Vagina (tissue), 2 donors: ENCODE measurements at regions not wholly inside any gene's neighbourhood (a gene's known extent, or its start where the extent isn't known, plus 50 kb on each side); places are given as distances from the start of the nearest gene placed in this dataset.
"Not testable (repeated sequence)": the region's sequence is repeated elsewhere in the genome, so short reads cannot be mapped to it uniquely, and the experiment has no call there.

Experiments used
- DNase-seq, 2 donors: peaks; one replicate each; pipeline ENCODE4 v3.0.0-alpha.2; 2017; ENCODE audit errors: extremely low spot score in 2 of 2
- H3K27ac ChIP-seq: fragments of 200-600 bp; sonication (generic); one replicate; pipeline ENCODE4 v1.5.1; 2019
- H3K27me3 ChIP-seq: fragments of 200-600 bp; sonication (generic); one replicate; pipeline ENCODE4 v1.5.1; 2019
- H3K36me3 ChIP-seq, 2 donors: fragments of 200-600 bp; sonication (generic); one replicate each; pipeline ENCODE4 v1.5.1; 2017 to 2019
- H3K4me1 ChIP-seq: fragments of 200-600 bp; sonication (generic); one replicate; pipeline ENCODE4 v1.5.1; 2019
- H3K4me3 ChIP-seq, 2 donors: fragments of 200-600 bp; sonication (generic); 1 replicate in 1 of 2; 2 replicates in 1 of 2; pipeline ENCODE4 v1.5.1; 2016 to 2019
- H3K9me3 ChIP-seq: fragments of 200-600 bp; sonication (generic); one replicate; pipeline ENCODE4 v1.5.1; 2019
- CTCF ChIP-seq, 3 experiments: fragments of 450-650 bp in 2 of 3; fragments of 200-600 bp in 1 of 3; sonication (generic) in 1 of 3; IDR thresholded peaks; one replicate each; pipeline ENCODE4 v1.5.1; 2017 to 2019; ENCODE audit warnings: antibody characterized with exemption in 3 of 3, mild to moderate bottlenecking in 2 of 3, moderate library complexity in 2 of 3
- POLR2A ChIP-seq, 2 donors: fragments of 450-650 bp; IDR thresholded peaks; one replicate each; pipeline ENCODE4 v1.6.1; 2017; ENCODE audit warnings: antibody characterized with exemption in 2 of 2, mild to moderate bottlenecking in 2 of 2, moderate library complexity in 2 of 2
- POLR2AphosphoS5 ChIP-seq, 2 donors: sonication (generic); formaldehyde crosslinking; IDR thresholded peaks; one replicate each; pipeline ENCODE4 v1.9.0; 2017; ENCODE audit warnings: antibody characterized with exemption in 2 of 2, mild to moderate bottlenecking in 2 of 2, low read depth in 1 of 2; ENCODE audit not compliant: insufficient read depth in 1 of 2
- intact Hi-C: fragments of 100-400 bp; cut with DNase I; formaldehyde crosslinking; loops from one replicate; pipeline ENCODE4 v1.15.1; 2023

- Histone ChIP-seq H3K27me3 (no peaks in the 10 kb centered on the region), H3K4me1 (no peaks in the 10 kb centered on the region), H3K27ac (no peak overlapping the region), H3K9me3 (no peaks in the 10 kb centered on the region), H3K4me3 (no peak overlapping the region), H3K36me3 (no peaks in the 10 kb centered on the region)
- DNase-seq, result no peak
- intact Hi-C loops, result no loop called here
- TF ChIP-seq POLR2A (IDR thresholded peaks at IDR 0.05) (no peak), POLR2AphosphoS5 (IDR thresholded peaks at IDR 0.05; ENCODE audit: insufficient read depth in 1 of 2, low read depth in 1 of 2) (no peak), CTCF (IDR thresholded peaks at IDR 0.05) (no peak)
Observed at GRCh38 chr3:11733914-11734313, 90.2 kb upstream of the VGLL4 start.

GRCh38 chr3:11727207-11727606 is 83.5 kb upstream of the VGLL4 start:
- Histone ChIP-seq H3K4me3 (no peak overlapping the region), H3K9me3 (no peaks in the 10 kb centered on the region), H3K4me1 (no peaks in the 10 kb centered on the region), H3K27me3 (no peaks in the 10 kb centered on the region), H3K27ac (no peak overlapping the region), H3K36me3 (no peaks in the 10 kb centered on the region)
- no peak for DNase-seq
- intact Hi-C loops, result no loop called here
- TF ChIP-seq CTCF (IDR thresholded peaks at IDR 0.05) (no peak), POLR2A (IDR thresholded peaks at IDR 0.05) (no peak), POLR2AphosphoS5 (IDR thresholded peaks at IDR 0.05; ENCODE audit: insufficient read depth in 1 of 2, low read depth in 1 of 2) (no peak)

- Histone ChIP-seq H3K27ac (no peak overlapping the region), H3K4me3 (no peak overlapping the region), H3K36me3 (no peaks in the 10 kb centered on the region), H3K27me3 (no peaks in the 10 kb centered on the region), H3K9me3 (no peaks in the 10 kb centered on the region), H3K4me1 (peaks cover 6% of the 10 kb centered on the region)
- TF ChIP-seq POLR2AphosphoS5 (IDR thresholded peaks at IDR 0.05; ENCODE audit: insufficient read depth in 1 of 2, low read depth in 1 of 2) (no peak), CTCF (IDR thresholded peaks at IDR 0.05) (no peak), POLR2A (IDR thresholded peaks at IDR 0.05) (no peak)
- DNase-seq, result no peak
- intact Hi-C loops, result no loop called here
Observed at GRCh38 chr3:11726146-11726545, 82.4 kb upstream of the VGLL4 start.

GRCh38 chr3:11725340-11725641 is 81.6 kb upstream of the VGLL4 start:
- not testable (repeated sequence) for H3K27ac ChIP-seq, H3K27me3 ChIP-seq

GRCh38 chr3:11724615-11725339 is 81.1 kb upstream of the VGLL4 start:
- TF ChIP-seq CTCF (IDR thresholded peaks at IDR 0.05) (no peak), POLR2A (IDR thresholded peaks at IDR 0.05) (no peak), POLR2AphosphoS5 (IDR thresholded peaks at IDR 0.05; ENCODE audit: insufficient read depth in 1 of 2, low read depth in 1 of 2) (no peak)
- DNase-seq, result no peak
- no peak overlapping the region for H3K4me3 ChIP-seq
- no peak overlapping the region for H3K27ac ChIP-seq
- H3K27me3 ChIP-seq, result no peaks in the 10 kb centered on the region
- no peaks in the 10 kb centered on the region for H3K9me3 ChIP-seq
- H3K36me3 ChIP-seq, result no peaks in the 10 kb centered on the region
- intact Hi-C loops, result no loop called here
- H3K4me1 ChIP-seq, result peaks cover 12% of the 10 kb centered on the region

More at GRCh38 chr3:11725340-11725641, 81.6 kb upstream of the VGLL4 start:
- H3K4me3 ChIP-seq, DNase-seq, H3K9me3 ChIP-seq, H3K36me3 ChIP-seq, intact Hi-C loops: not testable (repeated sequence)
- peaks cover 12% of the 10 kb centered on the region for H3K4me1 ChIP-seq
